Vagina (tissue), 2 donors: ENCODE measurements at regions not wholly inside any gene's neighbourhood (a gene's known extent, or its start where the extent isn't known, plus 50 kb on each side); places are given as distances from the start of the nearest gene placed in this dataset.

Experiments used
- DNase-seq, 2 donors: peaks; one replicate each; pipeline ENCODE4 v3.0.0-alpha.2; 2017; ENCODE audit errors: extremely low spot score in 2 of 2
- H3K27ac ChIP-seq: fragments of 200-600 bp; sonication (generic); one replicate; pipeline ENCODE4 v1.5.1; 2019
- H3K27me3 ChIP-seq: fragments of 200-600 bp; sonication (generic); one replicate; pipeline ENCODE4 v1.5.1; 2019
- H3K36me3 ChIP-seq, 2 donors: fragments of 200-600 bp; sonication (generic); one replicate each; pipeline ENCODE4 v1.5.1; 2017 to 2019
- H3K4me1 ChIP-seq: fragments of 200-600 bp; sonication (generic); one replicate; pipeline ENCODE4 v1.5.1; 2019
- H3K4me3 ChIP-seq, 2 donors: fragments of 200-600 bp; sonication (generic); 1 replicate in 1 of 2; 2 replicates in 1 of 2; pipeline ENCODE4 v1.5.1; 2016 to 2019
- H3K9me3 ChIP-seq: fragments of 200-600 bp; sonication (generic); one replicate; pipeline ENCODE4 v1.5.1; 2019
- POLR2A ChIP-seq, 2 donors: fragments of 450-650 bp; IDR thresholded peaks; one replicate each; pipeline ENCODE4 v1.6.1; 2017; ENCODE audit warnings: antibody characterized with exemption in 2 of 2, mild to moderate bottlenecking in 2 of 2, moderate library complexity in 2 of 2
- POLR2AphosphoS5 ChIP-seq, 2 donors: sonication (generic); formaldehyde crosslinking; IDR thresholded peaks; one replicate each; pipeline ENCODE4 v1.9.0; 2017; ENCODE audit warnings: antibody characterized with exemption in 2 of 2, mild to moderate bottlenecking in 2 of 2, low read depth in 1 of 2; ENCODE audit not compliant: insufficient read depth in 1 of 2
- intact Hi-C: fragments of 100-400 bp; cut with DNase I; formaldehyde crosslinking; loops from one replicate; pipeline ENCODE4 v1.15.1; 2023
- TF ChIP-seq, protein P1 (sequence below), 3 experiments: fragments of 450-650 bp in 2 of 3; fragments of 200-600 bp in 1 of 3; sonication (generic) in 1 of 3; IDR thresholded peaks; one replicate each; pipeline ENCODE4 v1.5.1; 2017 to 2019; ENCODE audit warnings: antibody characterized with exemption in 3 of 3, mild to moderate bottlenecking in 2 of 3, moderate library complexity in 2 of 3

DNA sequence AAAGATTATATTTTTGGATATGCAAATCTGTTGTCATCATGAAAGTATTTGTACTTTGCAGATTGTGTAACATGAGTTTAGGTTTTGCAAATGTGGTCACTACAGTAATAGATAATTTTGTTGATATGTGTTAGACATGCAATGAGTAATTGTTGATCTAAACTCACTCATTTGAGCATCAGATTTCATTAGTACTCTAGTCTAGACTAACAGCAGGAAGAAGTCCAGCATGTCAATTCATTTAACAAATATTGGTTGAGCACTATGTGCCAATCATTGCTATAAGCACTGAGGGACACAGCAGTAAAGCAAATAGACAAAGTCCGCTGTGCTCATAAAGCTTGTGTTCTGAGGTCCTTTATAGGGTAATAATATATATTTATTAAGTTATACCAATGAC is 350.0 kb downstream of the USP25 start:
- Histone ChIP-seq H3K4me3 (no peak overlapping the region), H3K27ac (peak overlapping the region; percentile 55), H3K4me1 (peaks cover 11% of the 10 kb centered on the region), H3K27me3 (no peaks in the 10 kb centered on the region), H3K36me3 (no peaks in the 10 kb centered on the region), H3K9me3 (no peaks in the 10 kb centered on the region)
- intact Hi-C loops: loop anchor here (10.0 kb wide), 2 partner anchors 235 to 345 kb away; no protein-coding TSS in a partner anchor
- DNase-seq: no peak
- TF ChIP-seq POLR2AphosphoS5 (IDR thresholded peaks at IDR 0.05; ENCODE audit: insufficient read depth in 1 of 2, low read depth in 1 of 2): no peak
- no peak for TF ChIP-seq POLR2A (IDR thresholded peaks at IDR 0.05)
- TF ChIP-seq, protein P1, sequence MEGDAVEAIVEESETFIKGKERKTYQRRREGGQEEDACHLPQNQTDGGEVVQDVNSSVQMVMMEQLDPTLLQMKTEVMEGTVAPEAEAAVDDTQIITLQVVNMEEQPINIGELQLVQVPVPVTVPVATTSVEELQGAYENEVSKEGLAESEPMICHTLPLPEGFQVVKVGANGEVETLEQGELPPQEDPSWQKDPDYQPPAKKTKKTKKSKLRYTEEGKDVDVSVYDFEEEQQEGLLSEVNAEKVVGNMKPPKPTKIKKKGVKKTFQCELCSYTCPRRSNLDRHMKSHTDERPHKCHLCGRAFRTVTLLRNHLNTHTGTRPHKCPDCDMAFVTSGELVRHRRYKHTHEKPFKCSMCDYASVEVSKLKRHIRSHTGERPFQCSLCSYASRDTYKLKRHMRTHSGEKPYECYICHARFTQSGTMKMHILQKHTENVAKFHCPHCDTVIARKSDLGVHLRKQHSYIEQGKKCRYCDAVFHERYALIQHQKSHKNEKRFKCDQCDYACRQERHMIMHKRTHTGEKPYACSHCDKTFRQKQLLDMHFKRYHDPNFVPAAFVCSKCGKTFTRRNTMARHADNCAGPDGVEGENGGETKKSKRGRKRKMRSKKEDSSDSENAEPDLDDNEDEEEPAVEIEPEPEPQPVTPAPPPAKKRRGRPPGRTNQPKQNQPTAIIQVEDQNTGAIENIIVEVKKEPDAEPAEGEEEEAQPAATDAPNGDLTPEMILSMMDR (IDR thresholded peaks at IDR 0.05): no peak

DNA sequence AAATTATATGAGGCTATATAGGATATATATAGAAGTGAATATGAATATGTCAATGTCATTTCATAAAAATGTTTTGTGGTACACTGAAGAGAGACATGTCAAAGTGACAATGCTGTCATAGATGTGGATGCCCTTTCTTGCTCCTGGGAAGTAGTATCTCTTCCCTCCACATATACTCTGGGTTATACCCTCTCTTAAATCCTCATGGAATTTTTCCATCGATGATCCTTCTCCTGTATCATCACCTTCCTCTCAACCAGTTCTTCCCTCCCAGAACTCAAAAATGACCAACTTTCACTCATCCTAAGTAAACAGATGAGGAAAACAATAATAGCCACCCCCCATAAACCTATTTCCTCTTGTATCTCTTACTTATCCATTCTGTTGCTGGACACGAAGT is 351.5 kb downstream of the USP25 start:
- Histone ChIP-seq H3K27me3 (no peaks in the 10 kb centered on the region), H3K4me1 (peaks cover 11% of the 10 kb centered on the region), H3K27ac (peak overlapping the region; percentile 60), H3K36me3 (no peaks in the 10 kb centered on the region), H3K9me3 (no peaks in the 10 kb centered on the region), H3K4me3 (no peak overlapping the region)
- no peak for DNase-seq
- TF ChIP-seq, protein P1 (IDR thresholded peaks at IDR 0.05): no peak
- no peak for TF ChIP-seq POLR2A (IDR thresholded peaks at IDR 0.05)
- no peak for TF ChIP-seq POLR2AphosphoS5 (IDR thresholded peaks at IDR 0.05; ENCODE audit: insufficient read depth in 1 of 2, low read depth in 1 of 2)
- intact Hi-C loops: loop anchor here (10.0 kb wide), 2 partner anchors 233 to 343 kb away; no protein-coding TSS in a partner anchor

DNA sequence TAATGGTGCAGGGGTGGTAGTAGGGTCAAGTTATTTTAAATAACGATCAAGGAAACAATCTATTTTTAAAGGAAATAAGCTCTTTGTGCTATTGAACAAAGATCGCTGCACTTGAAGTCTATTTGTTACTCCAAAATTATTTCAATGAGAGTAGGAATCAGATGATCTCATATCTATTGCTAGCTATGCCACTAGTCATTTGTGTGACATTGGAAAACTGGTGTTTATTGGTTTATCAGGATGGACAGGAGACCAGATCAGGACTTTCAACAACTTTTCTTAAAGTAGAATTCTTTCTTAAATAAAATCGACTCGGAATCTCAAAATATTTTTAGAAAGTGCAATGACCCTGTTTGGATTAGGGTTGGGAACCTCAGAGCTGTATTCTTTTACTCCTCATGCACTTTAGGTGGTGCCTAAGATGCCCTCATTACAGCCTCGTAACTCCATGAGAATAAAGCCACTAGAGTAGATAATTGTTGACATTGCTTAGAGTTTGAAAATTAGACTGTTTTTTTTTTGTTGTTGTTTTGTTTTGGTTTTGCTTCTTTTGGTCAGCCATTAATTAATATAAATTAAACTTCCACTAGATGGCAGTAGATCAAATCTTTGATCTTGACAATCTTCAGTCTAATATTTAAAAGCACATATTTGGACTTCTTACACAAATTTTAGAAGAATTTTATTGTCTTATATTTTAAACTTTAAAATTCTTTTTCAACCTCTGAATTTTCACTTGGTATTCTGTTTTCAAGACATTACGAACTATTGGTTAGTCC is 352.4 kb downstream of the USP25 start:
- no peak for TF ChIP-seq POLR2AphosphoS5 (IDR thresholded peaks at IDR 0.05; ENCODE audit: insufficient read depth in 1 of 2, low read depth in 1 of 2)
- TF ChIP-seq POLR2A (IDR thresholded peaks at IDR 0.05): no peak
- TF ChIP-seq, protein P1 (IDR thresholded peaks at IDR 0.05): peak in 1 of 3 experiments; percentile 39
- no peak overlapping the region for H3K4me3 ChIP-seq
- peaks cover 11% of the 10 kb centered on the region for H3K4me1 ChIP-seq
- intact Hi-C loops: loop anchor here (10.0 kb wide), 2 partner anchors 233 to 343 kb away; no protein-coding TSS in a partner anchor
- H3K36me3 ChIP-seq: no peaks in the 10 kb centered on the region
- DNase-seq: no peak
- peak overlapping the region; percentile 60 for H3K27ac ChIP-seq
- no peaks in the 10 kb centered on the region for H3K9me3 ChIP-seq
- H3K27me3 ChIP-seq: no peaks in the 10 kb centered on the region

DNA sequence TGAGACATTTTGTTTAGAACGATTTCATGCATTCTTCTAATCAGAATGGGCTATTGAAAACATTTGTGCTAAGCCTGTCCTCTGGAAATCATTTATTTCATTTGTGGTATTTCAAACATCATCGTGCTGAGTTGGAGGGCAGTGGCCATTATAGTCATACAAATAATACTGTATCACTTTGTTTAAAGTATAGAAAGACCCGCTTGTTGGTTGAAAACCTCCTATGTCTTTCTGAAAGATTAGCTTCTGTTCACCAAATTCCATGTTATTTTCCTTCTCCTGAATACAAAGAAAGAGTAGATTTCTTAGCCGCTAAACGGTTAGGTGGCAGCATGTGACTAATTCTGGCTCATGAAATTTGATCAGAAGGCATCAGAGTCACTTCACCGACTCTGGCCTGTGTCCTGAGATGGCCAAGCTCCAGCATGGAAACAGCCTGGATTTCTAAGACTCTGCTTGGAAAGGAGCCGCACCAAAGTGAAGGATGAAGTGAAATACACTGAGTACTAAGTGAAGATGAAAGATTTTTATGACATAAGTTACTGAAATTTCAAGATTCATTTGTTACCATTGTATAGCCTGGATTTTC is 355.1 kb downstream of the USP25 start:
- peak overlapping the region; percentile 60 for H3K27ac ChIP-seq
- DNase-seq: no peak
- no peaks in the 10 kb centered on the region for H3K27me3 ChIP-seq
- TF ChIP-seq, protein P1 (IDR thresholded peaks at IDR 0.05): no peak
- TF ChIP-seq POLR2AphosphoS5 (IDR thresholded peaks at IDR 0.05; ENCODE audit: insufficient read depth in 1 of 2, low read depth in 1 of 2): peak in 1 of 2 donors; percentile 8
- no peaks in the 10 kb centered on the region for H3K9me3 ChIP-seq
- intact Hi-C loops: loop anchor here (10.0 kb wide), 2 partner anchors 230 to 340 kb away; no protein-coding TSS in a partner anchor
- H3K4me3 ChIP-seq: no peak overlapping the region
- H3K36me3 ChIP-seq: no peaks in the 10 kb centered on the region
- peaks cover 11% of the 10 kb centered on the region for H3K4me1 ChIP-seq
